ENCODE measurements at regions not wholly inside any gene's neighbourhood (a gene's known extent, or its start where the extent isn't known, plus 50 kb on each side); places are given as distances from the start of the nearest gene placed in this dataset.
"Not testable (repeated sequence)": the region's sequence is repeated elsewhere in the genome, so short reads cannot be mapped to it uniquely, and the experiment has no call there.

GRCh38 chr10:35821339-35821911, 179.3 kb upstream of the FZD8 start:
- no peaks in the 10 kb centered on the region for H3K27me3 ChIP-seq (ENCODE audit: control insufficient read depth, insufficient read depth, low read length)
- ChIA-PET CTCF (no interaction called here), POLR2A (no interaction called here)
- no peak for DNase-seq (ENCODE audit: low read depth, low spot score)
- H3K9me3 ChIP-seq (ENCODE audit: control insufficient read depth, insufficient read depth, low read length), result no peaks in the 10 kb centered on the region
- no peak overlapping the region for H3K4me3 ChIP-seq (ENCODE audit: low read depth, low read length)
- no peak overlapping the region for H3K27ac ChIP-seq (ENCODE audit: low read depth, low read length)
- no peak for TF ChIP-seq CTCF (IDR thresholded peaks at IDR 0.05; ENCODE audit: low read depth, low read length)

- Histone ChIP-seq H3K4me3 (ENCODE audit: low read depth, low read length) (no peak overlapping the region), H3K9me3 (ENCODE audit: control insufficient read depth, insufficient read depth, low read length) (no peaks in the 10 kb centered on the region), H3K27ac (ENCODE audit: low read depth, low read length) (no peak overlapping the region), H3K27me3 (ENCODE audit: control insufficient read depth, insufficient read depth, low read length) (no peaks in the 10 kb centered on the region)
- CTCF ChIA-PET, result no interaction called here
- POLR2A ChIA-PET, result no interaction called here
- DNase-seq (ENCODE audit: low read depth, low spot score), result no peak
- TF ChIP-seq CTCF (IDR thresholded peaks at IDR 0.05; ENCODE audit: low read depth, low read length), result no peak
These were observed 177.6 kb upstream of the FZD8 start for GRCh38 chr10:35819736-35820135.

- TF ChIP-seq CTCF (IDR thresholded peaks at IDR 0.05; ENCODE audit: low read depth, low read length), result no peak
- no peak overlapping the region for H3K4me3 ChIP-seq (ENCODE audit: low read depth, low read length)
- DNase-seq (ENCODE audit: low read depth, low spot score), result no peak
- no peaks in the 10 kb centered on the region for H3K9me3 ChIP-seq (ENCODE audit: control insufficient read depth, insufficient read depth, low read length)
- no peak overlapping the region for H3K27ac ChIP-seq (ENCODE audit: low read depth, low read length)
- CTCF ChIA-PET, result interaction anchor here (0.6 kb wide), 1 partner anchor 34 kb away, joined by 4 read pairs; no protein-coding TSS in a partner anchor
- no peaks in the 10 kb centered on the region for H3K27me3 ChIP-seq (ENCODE audit: control insufficient read depth, insufficient read depth, low read length)
- POLR2A ChIA-PET, result no interaction called here
These were observed 176.9 kb upstream of the FZD8 start for GRCh38 chr10:35819011-35819410.

- H3K27me3 ChIP-seq (ENCODE audit: control insufficient read depth, insufficient read depth, low read length); H3K27ac ChIP-seq (ENCODE audit: low read depth, low read length); H3K4me3 ChIP-seq (ENCODE audit: low read depth, low read length); H3K9me3 ChIP-seq (ENCODE audit: control insufficient read depth, insufficient read depth, low read length); CTCF ChIA-PET; DNase-seq (ENCODE audit: low read depth, low spot score); POLR2A ChIA-PET: not testable (repeated sequence)
These were observed 175.0 kb upstream of the FZD8 start for GRCh38 chr10:35817109-35817508.

GRCh38 chr10:35813219-35813618, 171.1 kb upstream of the FZD8 start:
- Histone ChIP-seq H3K4me3 (ENCODE audit: low read depth, low read length) (no peak overlapping the region), H3K27me3 (ENCODE audit: control insufficient read depth, insufficient read depth, low read length) (no peaks in the 10 kb centered on the region), H3K27ac (ENCODE audit: low read depth, low read length) (no peak overlapping the region), H3K9me3 (ENCODE audit: control insufficient read depth, insufficient read depth, low read length) (no peaks in the 10 kb centered on the region)
- CTCF ChIA-PET, result no interaction called here
- no peak for TF ChIP-seq CTCF (IDR thresholded peaks at IDR 0.05; ENCODE audit: low read depth, low read length)
- no peak for DNase-seq (ENCODE audit: low read depth, low spot score)
- POLR2A ChIA-PET, result no interaction called here

GRCh38 chr10:35808344-35808743, 166.2 kb upstream of the FZD8 start:
- no peak for TF ChIP-seq CTCF (IDR thresholded peaks at IDR 0.05; ENCODE audit: low read depth, low read length)
- POLR2A ChIA-PET, result no interaction called here
- H3K9me3 ChIP-seq (ENCODE audit: control insufficient read depth, insufficient read depth, low read length), result no peaks in the 10 kb centered on the region
- H3K27ac ChIP-seq (ENCODE audit: low read depth, low read length), result no peak overlapping the region
- CTCF ChIA-PET, result no interaction called here
- H3K4me3 ChIP-seq (ENCODE audit: low read depth, low read length), result no peak overlapping the region
- H3K27me3 ChIP-seq (ENCODE audit: control insufficient read depth, insufficient read depth, low read length), result no peaks in the 10 kb centered on the region
- DNase-seq (ENCODE audit: low read depth, low spot score), result no peak
